GM19351 (cell line): ENCODE measurements at regions not wholly inside any gene's neighbourhood (a gene's known extent, or its start where the extent isn't known, plus 50 kb on each side); places are given as distances from the start of the nearest gene placed in this dataset.
"Not testable (repeated sequence)": the region's sequence is repeated elsewhere in the genome, so short reads cannot be mapped to it uniquely, and the experiment has no call there.

Source experiments
- ATAC-seq: cut with Tn5 transposase; IDR thresholded peaks from one replicate; pipeline ENCODE4 v1.9.1; 2021; ENCODE audit warnings: mild to moderate bottlenecking, moderate library complexity; ENCODE audit not compliant: unreplicated experiment

GRCh38 chr17:68135141-68135887 is 99.8 kb downstream of the KPNA2 start:
- no peak for ATAC-seq

GRCh38 chr17:68141050-68141449 is 105.5 kb downstream of the KPNA2 start:
- ATAC-seq, result no peak

GRCh38 chr17:68142595-68142994 is 105.2 kb upstream of the AMZ2 start:
- no peak for ATAC-seq

GRCh38 chr17:68143425-68143824 is 104.4 kb upstream of the AMZ2 start:
- no peak for ATAC-seq

GRCh38 chr17:68145088-68145487 is 102.8 kb upstream of the AMZ2 start:
- ATAC-seq, result no peak

DNA sequence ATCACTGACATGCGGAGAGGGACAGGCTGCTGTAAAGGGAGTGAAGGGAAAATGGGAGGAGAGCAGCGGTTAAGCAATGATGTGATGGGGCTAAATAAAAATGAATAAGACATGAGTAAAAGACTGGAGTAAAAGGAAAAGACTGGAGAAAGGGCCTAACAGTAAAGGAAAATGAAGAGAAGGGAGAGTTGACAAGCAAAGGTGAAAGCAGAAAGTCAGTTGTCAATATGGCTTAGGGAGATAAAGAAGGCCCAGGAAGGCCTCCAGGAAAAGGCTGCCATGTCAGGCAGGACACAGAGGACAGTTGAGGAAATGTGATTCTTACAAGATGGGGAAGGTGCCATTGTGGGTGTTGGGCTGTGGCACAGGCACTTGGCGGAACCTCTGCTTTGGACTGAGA is 98.9 kb upstream of the AMZ2 start:
- ATAC-seq, result no peak

GRCh38 chr17:68152161-68152571 is 95.7 kb upstream of the AMZ2 start:
- ATAC-seq, result no peak

GRCh38 chr17:68155692-68156091 is 92.2 kb upstream of the AMZ2 start:
- ATAC-seq, result no peak

- no peak for ATAC-seq
Observed at GRCh38 chr17:68161644-68162428, 86.0 kb upstream of the AMZ2 start.

DNA sequence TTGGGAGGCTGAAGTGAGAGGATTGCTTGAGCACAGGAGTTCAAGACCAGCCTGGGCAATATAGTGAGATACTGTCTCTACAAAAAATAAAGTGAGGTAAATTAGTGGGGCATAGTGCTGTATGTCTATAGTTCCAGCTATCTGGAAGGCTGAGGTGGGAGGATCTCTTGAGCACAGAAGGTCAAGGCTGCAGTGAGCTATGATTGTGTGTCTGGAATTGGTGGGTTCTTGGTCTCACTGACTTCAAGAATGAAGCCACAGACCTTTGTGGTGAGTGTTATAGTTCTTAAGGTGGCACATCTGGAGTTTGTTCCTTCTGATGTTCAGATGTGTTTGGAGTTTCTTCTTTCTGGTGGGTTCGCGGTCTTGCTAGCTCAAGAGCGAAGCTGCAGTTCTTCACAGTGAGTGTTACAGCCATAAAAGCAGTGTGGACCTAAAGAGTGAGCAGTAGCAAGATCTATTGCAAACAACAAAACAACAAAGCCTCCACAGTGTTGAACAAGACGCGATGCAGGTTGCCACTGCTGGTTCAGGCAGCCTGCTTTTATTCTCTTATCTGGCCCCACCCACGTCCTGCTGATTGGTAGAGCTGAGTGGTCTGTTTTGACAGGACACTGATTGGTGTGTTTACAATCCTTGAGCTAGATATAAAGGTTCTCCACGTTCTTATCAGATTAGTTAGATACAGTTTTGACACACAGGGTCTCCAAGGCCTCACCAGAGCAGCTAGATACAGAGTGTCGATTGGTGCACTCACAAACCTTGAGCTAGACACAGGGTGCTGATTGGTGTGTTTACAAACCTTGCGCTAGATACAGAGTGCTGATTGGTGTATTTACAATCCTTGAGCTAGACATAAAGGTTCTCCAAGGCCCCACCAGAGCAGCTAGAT is 79.3 kb upstream of the AMZ2 start:
- not testable (repeated sequence) for ATAC-seq

DNA sequence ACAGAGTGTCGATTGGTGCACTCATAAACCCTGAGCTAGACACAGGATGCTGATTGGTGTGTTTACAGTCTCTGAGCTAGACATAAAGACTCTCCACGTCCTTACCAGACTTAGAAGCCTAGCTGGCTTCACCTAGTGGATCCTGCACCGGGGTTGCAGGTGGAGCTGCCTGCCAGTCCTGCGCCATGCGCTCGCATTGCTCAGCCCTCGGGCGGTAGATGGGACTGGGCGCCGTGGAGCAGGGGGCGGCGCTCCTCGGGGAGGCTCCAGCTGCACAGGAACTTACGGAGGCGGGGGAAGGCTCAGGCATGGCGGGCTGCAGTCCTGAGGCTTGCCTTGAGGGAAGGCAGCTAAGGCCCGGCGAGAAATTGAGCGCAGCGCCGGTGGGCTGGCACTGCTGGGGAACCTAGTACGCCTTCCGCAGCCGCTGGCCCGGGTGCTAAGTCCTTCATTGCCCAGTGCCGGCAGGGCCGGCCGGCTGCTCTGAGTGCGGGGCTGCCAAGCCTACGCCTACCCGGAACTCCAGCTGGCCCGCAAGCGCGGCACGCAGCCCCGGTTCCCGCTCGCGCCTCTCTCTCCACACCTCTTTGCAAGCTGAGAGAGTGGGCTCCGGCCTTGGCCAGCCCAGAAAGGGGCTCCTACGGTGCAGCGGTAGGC is 78.5 kb upstream of the AMZ2 start:
- not testable (repeated sequence) for ATAC-seq

DNA sequence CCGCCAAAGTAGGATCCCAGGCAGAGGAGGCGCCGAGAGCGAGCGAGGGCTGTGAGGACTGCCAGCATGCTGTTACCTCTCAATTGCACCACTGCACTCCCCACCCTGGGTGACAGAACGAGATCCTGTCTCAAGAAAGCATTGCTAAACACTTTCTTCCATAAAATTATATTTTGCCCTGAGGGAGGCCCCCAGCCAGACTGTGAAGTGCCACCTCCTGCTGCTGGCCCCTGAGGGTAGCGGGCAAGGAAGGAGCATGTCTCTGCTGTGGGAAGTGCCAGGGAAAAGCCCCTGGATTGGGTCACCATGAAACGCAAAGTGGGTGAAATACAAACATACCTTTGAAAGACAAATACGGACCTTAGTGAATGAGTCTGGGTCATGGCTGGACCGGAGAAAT is 78.0 kb upstream of the AMZ2 start:
- no peak for ATAC-seq

GRCh38 chr17:68170246-68170645 is 77.6 kb upstream of the AMZ2 start:
- no peak for ATAC-seq

- peak; percentile 67 for ATAC-seq
Observed at GRCh38 chr17:68172461-68172954, 75.3 kb upstream of the AMZ2 start.

DNA sequence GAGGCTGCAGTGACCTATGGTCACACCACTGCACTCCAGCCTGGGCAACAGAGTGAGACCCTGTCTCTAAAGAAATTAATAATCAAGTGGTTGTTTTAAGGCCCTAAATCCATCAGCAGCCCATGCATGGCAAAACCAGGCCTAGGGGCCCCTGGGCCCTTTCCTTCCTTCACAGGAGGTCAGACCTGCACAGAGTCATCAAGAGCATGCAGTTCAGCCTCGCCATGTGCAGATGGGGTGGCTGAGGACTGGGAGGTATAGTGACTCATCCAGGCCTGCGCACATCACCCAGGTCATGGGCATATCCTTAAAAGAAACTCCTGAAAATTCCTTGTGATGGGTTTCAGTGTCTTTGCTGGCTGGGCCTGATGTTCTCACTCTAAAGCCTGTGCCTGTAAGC is 72.4 kb upstream of the AMZ2 start:
- ATAC-seq, result no peak

DNA sequence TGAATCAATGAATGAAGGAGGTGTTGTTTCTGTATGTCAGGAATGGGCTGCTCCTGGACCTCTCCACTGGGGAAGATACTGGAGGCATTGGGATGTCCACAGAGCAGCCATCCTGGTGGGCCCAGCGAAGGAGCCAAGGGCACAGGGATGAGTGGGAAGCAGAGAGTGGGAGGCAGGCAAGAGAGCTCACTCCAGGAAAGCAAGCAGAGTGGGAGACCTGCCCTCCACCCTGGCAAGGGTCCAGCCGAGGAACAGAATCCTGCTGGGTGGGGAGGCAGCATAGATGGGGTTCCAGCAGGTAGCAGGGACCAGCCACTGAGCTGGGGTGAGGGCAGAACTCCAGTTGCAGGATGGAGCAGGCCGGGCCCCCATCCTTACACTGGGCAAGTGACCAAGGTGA is 71.9 kb upstream of the AMZ2 start:
- ATAC-seq, result no peak

DNA sequence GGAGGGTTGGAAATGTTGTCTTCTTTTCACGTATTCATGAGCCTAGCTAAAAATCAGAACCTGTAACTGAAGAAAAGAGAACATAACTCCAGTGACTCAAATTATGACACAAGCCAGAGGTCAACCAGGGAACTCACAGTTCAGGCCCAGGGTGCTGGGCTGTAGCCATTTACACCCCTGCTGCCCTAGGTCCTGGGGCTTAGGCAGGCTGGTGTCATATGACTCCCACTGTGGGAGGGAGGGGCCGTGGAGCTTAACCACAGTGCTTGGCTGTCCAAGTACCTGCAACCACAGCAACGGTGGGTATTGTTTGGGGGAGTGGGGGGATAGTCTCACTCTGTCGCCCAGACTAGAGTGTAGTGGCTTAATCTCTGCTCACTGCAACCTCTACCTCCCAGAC is 71.1 kb upstream of the AMZ2 start:
- no peak for ATAC-seq

DNA sequence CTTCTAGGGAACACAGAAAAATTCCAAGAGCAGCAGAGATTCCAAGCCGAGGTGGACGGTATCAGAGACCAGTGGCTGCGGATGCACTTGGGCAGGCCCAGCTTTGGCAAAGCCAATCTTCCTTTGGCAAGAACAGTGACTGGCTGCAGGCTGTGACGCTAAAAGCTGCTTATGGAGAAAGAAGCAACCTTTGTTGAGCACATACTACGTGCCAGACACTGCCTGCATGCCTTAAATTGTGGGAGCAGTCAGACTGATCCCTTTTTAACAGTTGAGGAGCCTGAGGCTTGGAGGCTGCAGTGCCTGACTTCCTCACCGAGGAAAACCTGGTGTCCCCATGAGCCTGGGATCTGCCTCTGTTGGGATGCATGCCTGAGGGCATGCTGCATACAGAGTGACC is 69.0 kb upstream of the AMZ2 start:
- ATAC-seq, result no peak

DNA sequence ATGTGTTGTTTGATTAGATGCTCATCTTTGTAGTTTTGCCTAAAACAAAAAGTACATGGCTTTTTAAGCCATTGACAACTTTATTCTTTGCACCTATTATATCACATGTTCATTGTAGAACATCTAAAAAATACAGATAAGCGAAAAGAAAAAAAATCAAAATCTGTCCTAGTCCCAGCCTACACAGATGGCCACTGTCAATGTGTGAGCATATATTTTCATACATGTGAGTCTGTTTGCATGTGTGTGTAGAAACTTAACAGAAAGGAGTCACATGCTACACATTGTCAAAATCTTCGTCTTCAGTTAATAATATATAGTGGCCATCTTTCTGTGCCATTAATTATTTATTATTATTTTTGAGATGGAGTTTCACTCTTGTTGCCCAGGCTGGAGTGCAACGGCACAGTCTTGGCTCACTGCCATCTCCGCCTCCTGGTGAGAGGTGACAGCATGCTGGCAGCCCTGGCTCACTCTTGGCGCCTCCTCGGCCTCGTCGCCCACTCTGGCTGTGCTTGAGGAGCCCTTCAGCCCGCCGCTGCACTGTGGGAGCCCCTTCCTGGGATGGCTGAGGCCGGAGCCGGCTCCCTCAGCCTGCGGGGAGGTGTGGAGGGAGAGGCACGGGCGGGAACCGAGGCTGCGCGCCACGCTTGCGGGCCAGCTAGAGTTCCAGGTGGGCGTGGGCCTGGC is 68.5 kb upstream of the AMZ2 start:
- ATAC-seq, result no peak

DNA sequence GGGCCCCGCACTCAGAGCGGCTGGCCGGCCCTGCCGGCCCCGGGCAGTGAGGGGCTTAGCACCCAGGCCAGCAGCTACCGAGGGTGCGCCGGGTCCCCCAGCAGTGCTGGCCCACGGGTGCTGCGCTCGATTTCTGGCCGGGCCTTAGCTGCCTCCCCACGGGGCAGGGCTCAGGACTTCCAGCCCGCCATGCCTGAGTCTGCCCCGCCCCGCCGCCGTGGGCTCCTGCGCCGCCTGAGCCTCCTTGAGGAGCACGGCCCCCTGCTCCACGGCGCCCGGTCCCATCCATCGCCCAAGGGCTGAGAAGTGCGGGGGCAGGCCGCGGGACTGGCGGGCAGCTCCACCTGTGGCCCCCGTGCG is 67.9 kb upstream of the AMZ2 start:
- ATAC-seq, result no peak
